Stimulated activated CD8-positive, alpha-beta memory T cell treated with anti-CD3 and anti-CD28 coated beads, Interleukin-7, amount 100 ng/mL, for 1 hour (primary cell): ENCODE measurements at regions not wholly inside any gene's neighbourhood (a gene's known extent, or its start where the extent isn't known, plus 50 kb on each side); places are given as distances from the start of the nearest gene placed in this dataset.

ENCODE experiments used
- DNase-seq, 2 donors: peaks; one replicate each; pipeline ENCODE4 v3.0.0-alpha.2; 2020; ENCODE audit warnings: low read depth in 2 of 2

DNA sequence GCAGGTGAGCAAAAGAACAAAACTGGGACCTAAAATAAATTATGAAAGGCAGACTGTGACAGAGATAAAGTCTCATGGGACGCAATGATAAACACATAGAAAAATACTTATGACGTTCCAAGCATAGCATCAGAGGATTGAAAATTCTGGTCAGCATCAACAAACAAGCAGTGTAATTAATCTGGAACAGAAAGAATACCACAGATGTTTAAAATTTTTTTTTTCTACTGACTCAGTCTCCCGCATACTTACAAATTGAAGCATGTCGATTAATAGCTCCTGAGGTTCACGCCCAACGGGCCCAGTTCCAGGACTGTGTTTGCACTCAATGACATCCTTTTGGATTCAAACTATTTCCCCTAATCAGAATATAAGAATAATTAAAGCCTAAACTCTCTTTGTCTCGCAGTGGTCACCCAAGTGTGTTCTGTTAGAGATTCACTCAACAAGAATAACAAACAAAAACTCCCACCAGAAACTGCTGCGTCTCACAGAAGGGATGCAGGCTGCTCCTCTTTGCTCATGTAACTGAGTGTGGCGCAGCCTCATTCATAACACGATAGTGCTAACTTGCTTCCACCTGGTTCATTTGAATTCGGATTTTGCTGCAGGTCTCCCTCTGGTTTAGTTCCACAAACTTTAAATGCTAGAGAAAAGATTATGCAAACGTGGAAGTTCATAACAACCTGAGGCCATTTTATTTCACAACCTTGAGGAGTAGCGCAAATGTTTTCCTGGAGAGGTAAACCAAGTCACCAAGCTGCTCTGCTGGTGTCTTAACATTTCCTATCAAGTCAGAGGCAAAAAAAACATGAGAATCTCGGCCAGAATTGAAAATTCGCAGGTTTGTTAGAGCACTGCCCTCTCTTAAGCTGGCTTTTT lies 69.0 kb upstream of the CITED2 start:
- no peak for DNase-seq

DNA sequence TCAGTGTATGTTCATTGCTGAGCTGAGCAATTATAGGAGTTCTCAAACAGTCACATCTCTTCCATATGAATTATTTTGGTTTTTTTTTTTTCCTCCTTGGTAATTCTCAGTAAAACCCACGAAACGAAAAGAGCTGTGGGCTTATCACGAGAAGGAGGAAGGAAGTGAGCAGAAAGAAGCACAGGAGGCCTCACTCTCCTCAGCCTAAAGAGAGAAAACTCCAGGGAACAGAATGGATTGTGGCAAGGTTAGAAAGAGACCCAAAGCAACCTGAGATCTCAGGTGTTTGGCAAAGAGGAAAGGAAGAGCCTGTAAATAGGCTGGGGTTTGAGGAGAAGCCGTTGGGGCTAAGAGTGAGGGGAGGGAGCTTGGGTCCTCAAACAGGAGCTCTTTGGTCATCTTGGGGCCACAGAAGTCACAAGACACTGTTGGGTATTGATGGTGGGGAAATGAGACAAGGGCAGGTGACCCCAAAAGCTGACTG lies 67.8 kb upstream of the CITED2 start:
- DNase-seq: no peak

DNA sequence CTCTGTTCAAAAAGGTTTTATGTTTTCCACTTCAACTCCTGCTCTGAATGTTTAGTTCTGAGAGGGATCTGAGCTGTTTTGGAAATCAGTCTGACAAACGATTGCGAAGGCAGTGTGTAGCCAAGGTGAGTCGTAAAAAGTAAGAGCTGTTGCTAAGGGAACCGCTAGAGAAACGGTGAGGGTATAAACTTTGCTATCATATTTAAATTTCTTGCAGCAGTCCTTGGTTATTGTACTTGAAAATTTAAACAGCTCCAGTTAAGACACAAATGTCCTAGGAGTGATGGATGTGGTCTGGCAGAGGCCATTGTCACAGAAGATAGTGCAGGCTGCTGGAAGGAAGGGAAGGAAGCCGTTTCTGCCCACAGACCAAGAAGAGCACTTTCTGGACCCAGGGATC lies 64.9 kb upstream of the CITED2 start:
- DNase-seq: no peak

DNA sequence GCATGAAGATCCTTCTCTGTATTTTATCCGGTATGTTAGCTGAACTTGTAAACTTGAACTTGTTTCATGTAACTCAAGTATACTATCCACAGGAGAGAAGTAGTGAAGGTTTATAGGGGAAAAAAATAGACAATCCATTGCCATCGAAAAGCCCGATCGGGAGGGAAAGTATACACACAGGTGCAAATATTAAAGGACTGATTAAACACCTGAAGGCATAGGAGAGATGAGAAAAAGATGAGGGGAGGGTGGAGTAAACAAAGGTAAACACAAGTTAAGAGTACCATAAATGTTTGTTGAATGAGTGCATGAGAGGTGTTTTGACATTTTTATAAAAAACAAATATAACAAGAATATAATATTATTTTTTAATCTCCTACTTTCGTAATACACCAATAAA lies 64.3 kb upstream of the CITED2 start:
- DNase-seq: no peak

DNA sequence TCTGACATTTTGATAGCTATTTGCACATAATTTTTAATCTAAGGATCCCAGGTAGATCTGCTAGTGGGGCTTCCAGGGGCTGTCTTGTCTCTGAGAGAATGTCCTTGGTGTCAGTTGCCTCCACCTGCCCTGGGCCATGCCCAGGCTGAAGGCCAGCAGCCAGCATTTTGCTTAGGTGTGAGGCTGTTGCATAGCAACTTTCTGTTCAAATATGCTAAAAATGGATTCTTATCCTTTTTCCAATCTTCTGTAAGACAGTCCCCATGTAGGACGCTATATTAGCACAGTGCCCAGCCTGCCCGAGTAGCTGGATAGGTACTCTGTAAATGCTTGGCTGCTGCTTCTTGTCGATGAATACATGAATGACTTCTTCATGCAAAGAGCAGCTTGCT lies 62.5 kb upstream of the CITED2 start:
- no peak for DNase-seq

DNA sequence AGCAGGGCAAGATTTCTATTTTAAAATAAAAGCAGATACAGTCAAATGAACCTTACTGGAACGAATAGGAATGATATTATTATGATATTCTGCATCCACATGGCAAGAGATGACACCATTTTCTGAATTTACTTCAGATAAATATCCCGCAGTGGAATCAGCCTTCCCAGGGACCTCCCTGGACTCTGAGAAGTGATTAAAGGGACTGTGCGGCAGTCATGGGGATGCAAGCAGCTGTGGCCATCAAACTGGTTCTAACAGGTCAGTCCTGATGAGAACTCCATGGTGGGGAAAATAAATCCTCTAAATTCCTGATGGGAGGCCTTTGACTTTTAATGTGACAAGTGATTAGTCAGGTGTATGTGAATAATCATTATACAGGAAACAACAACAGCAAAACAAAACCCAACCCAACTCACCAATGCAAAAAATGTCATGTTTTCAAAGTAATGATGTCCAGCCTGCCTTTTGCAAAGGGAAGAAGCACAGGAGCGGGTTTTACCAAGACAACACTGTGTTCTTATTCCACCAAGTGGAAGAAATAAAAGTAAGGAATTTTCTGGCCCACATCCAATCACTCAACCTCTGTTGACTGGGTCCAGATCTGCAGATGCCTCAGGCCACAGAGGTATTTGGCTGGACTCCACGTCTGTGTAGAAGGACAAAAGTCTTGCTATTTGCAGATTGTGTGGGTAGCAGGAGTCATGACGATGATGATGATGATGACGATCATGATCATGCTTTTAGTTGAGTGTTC lies 61.9 kb upstream of the CITED2 start:
- DNase-seq: no peak

DNA sequence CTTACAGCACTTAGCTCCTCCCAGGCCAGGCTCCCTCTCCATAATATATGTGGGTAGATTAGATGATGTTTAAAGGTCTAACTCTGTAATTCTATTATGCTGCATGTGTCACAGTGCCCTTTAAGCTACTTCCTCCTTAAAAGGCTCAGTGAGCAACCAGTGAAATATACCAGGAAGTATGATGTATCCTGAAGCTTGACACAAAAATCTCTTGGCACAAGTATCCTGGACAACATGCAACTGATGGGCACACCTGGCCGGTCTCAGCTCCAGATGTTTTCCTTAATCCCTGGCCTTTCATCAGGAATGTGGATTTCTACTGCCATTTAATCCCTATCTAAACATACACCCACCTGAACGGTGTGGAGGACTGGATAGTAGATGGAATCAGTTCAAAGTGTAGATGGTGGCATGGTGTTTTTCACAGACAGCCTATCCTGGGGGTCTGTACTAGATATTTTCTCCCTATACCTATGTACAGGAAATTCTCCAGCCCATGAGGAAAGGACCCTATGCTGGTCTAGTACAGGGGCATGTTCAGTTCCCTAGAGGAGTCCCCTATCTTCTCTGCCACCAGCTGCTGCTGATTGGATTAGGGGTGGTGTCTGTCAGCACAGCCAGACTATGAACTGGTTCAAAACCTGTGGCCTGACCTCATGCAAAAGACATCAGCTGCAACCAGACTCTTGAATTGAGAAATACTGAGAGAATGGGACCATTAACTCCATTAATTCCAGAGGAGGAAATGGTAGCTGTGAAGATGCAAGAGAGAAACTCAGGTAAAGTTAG lies 59.4 kb upstream of the CITED2 start:
- no peak for DNase-seq

DNA sequence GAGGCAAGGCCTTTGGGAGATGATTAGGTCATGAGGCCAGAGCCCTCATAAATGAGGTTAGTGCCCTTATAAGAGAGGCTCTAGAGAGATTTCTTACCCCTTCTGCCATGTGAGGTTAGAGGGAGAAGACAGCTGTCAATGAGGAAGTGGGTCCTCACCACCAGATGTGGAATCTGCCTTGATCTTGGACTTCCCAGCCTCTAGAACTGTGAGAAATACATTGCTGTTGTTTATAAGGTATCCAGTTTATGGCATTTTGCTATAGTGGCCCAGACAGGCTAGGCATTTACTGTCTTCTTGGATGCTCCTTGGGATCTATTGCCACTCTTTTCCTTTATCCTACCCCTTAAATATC lies 57.1 kb upstream of the CITED2 start:
- DNase-seq: no peak

DNA sequence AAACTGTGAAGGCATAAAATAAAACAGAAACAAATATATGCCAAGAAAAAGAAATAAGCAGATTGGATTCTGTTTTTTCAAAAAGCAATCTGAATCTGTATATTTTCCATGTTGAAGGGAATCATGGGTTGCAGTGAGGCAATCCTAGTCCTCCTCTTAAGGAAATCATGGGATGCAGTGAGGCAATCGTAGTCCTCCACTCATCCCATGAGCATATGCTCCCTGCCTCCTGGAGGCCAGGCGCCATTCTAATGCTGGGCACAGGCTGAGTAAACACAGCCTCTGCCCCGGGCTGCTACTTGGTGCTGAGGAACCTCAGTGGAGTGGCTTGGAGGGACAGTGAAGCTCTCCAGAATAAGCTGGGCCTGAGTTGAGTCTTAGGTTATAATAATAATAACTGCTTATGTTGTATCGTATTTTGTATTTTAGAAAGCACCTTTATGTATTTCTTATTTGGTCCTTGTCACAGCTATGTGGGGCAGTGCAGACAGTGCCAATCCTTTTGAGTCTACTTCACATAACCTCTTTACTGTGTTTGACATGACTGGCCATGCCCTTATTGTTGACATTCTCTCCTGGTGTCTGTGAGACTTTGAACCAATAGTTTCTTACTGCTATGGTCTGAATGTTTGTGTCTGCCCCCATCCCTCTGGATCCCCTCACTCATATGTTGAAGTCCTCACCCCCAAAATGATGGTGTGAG lies 56.6 kb upstream of the CITED2 start:
- DNase-seq: no peak

DNA sequence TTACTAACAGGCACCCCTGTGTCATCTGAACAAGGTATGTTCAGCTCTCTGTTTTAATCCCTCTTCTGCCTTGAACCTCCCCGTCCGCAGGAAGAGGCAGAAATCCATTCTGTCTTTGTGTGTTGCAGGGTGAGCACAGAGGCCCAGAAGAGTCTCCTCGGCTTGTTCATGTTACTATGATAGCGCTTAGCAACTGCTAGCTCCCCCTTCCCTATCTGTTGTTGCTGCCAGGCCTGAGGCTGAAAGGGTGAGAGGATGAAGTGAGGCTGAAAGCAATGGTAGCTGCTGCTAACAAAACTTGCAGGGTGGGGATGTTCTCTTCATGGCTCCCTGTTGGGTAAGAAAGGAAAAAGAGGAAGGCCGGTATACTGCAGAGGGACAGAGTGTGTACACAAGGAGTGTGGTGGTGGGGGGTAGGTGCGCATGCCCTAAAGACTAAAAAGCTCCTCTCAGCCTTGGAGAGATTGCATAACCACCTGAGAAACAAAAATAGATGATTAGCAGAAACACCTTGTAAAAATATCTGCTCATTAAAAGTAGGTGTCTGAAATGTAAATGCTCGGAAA lies 55.2 kb upstream of the CITED2 start:
- DNase-seq: no peak

DNA sequence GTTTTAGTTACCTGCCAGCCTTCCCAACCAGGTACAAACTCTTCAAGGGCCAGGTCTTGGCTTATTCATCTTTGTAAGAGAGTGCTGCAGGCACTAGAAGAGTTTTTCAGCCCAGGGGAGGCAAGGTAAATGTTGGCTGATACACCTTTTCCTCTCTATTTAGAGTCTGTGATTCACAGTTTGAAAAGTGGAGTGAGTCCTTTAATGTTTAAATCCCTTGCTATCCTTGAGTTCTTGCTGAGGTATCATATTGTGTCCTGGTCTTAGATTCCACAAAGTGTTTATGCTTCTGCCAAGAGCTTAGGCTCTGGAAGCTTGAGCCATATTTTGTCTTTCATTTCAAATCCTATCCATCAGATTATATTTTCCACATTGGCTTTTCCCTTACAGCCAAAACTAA lies 52.8 kb upstream of the CITED2 start:
- DNase-seq: no peak

DNA sequence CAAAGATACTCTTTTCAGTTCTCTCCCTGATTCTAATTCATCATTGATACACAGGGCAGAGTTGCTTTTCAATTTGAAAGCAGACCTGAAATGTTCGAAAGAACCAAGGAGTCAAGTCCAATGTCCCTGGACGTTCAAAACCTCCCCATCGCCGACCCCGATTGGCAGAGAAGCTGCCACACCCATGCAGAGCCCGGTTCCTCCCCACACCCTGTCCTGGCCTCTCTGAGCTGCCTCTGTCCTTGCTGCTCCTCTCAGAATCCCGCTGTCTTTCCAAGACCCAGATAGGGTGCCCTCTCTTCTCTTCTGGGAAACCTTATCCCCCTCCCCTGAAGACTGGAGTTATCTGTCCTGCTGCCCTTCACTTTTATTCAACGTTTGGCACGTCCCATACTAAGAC lies 52.3 kb upstream of the CITED2 start:
- no peak for DNase-seq

DNA sequence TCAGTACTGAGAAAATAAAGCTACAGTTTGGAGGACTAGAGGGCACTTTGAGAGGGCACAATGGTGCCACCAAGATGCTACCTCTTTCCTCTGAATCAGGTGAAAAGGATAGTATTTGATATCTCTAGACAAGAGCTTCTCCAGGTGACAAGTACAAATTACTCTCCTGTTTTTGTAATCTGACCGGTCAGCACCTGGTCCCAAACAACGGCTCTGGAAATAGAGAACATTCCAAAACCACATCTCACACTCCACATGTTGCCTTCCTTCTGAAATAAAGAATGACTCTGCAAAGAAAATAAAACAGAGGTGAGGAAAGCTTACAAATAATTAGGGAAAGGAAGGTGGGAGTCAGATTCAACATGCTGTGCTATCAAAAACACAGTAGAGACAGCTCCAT lies 51.3 kb upstream of the CITED2 start:
- no peak for DNase-seq

DNA sequence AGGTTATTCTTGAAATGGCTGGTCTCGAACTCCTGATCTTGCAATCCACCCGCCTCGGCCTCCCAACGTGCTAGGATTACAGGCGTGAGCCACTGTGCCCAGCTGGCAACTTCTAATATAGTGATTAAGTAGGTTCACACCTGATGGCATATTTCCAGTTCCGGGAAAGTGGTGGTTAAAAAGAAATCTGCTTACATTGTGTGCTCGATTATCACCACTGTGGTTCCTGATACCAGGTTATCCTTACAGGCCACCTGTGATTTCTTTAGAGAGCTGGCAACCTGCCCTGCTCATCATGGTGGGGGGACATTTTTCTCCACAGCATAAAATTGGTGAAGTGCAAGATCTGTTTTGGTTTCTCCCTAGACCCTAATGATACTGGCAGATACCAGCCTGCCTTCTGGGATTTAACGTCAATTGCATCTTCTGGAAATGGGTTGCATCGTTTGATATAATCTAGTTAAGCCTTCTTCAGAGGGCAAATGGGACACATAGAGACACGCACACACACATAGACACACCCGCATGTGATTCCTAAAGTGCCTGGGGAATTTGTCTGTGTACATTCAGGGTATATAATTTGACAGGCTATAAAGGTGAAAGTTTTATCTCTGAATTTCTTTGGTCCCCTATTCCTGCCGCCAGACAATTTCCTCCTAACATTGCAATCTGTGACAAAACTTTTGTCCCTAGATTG lies 49.7 kb upstream of the CITED2 start:
- no peak for DNase-seq
